ENCODE measurements at regions not wholly inside any gene's neighbourhood (a gene's known extent, or its start where the extent isn't known, plus 50 kb on each side); places are given as distances from the start of the nearest gene placed in this dataset.

DNA sequence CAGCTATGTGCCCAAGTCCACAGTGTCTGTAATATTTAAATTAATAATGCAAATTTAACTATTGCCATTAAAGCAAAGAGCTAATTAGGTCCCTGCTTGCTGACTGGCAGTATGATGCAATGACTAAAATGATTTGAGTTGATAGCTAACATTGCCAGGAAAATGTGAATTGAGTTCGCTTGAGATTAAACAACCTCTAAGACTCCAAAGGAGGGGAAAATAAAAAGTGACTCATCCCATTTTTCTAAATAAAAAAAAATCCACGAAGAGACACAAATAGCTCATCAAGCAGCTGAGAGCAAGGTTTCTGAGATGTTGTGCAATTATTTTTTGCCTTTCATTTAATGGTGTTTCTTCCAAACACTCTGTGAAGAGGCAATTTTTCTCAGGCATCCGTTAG lies 413.0 kb downstream of the MTX2 start:
- H3K4me3 Mint-ChIP-seq (ENCODE audit: unreplicated experiment): no peak overlapping the region
- TF ChIP-seq, protein P1, sequence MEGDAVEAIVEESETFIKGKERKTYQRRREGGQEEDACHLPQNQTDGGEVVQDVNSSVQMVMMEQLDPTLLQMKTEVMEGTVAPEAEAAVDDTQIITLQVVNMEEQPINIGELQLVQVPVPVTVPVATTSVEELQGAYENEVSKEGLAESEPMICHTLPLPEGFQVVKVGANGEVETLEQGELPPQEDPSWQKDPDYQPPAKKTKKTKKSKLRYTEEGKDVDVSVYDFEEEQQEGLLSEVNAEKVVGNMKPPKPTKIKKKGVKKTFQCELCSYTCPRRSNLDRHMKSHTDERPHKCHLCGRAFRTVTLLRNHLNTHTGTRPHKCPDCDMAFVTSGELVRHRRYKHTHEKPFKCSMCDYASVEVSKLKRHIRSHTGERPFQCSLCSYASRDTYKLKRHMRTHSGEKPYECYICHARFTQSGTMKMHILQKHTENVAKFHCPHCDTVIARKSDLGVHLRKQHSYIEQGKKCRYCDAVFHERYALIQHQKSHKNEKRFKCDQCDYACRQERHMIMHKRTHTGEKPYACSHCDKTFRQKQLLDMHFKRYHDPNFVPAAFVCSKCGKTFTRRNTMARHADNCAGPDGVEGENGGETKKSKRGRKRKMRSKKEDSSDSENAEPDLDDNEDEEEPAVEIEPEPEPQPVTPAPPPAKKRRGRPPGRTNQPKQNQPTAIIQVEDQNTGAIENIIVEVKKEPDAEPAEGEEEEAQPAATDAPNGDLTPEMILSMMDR (IDR thresholded peaks at IDR 0.05; ENCODE audit: unreplicated experiment): no peak
- H3K9me3 Mint-ChIP-seq (ENCODE audit: unreplicated experiment): no peaks in the 10 kb centered on the region
- peaks cover 3% of the 10 kb centered on the region for H3K4me1 Mint-ChIP-seq (ENCODE audit: unreplicated experiment)
- no peak overlapping the region for H3K27ac Mint-ChIP-seq (ENCODE audit: unreplicated experiment)
- no peaks in the 10 kb centered on the region for H3K27me3 Mint-ChIP-seq (ENCODE audit: unreplicated experiment)
- no peaks in the 10 kb centered on the region for H3K36me3 Mint-ChIP-seq (ENCODE audit: low read depth, unreplicated experiment)
- no peak for DNase-seq (ENCODE audit: low spot score)

DNA sequence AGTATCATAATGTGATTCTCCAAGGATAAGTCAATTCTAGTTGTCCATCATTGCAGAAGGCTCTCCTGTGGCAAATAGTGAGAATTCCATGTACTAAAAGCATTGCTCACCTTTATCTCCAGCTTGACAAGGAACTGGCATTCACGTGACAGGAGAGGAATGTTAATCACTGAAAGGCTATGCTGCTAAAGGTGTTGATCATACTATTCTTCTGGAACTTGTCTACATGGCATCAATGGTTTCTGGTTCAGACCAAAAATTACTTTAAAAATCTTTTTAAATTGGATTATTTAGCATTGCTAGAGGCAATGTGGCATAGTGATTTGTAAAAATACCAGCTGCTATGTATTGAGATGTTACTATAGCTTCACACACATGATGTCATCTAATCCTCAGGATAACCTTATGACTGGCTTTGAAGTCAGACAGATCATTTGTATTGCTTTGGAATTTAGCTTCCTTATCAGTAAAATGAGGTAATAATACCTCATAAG lies 414.4 kb downstream of the MTX2 start:
- peaks cover 9% of the 10 kb centered on the region for H3K4me1 Mint-ChIP-seq (ENCODE audit: unreplicated experiment)
- TF ChIP-seq, protein P1 (IDR thresholded peaks at IDR 0.05; ENCODE audit: unreplicated experiment): no peak
- no peaks in the 10 kb centered on the region for H3K36me3 Mint-ChIP-seq (ENCODE audit: low read depth, unreplicated experiment)
- no peak overlapping the region for H3K4me3 Mint-ChIP-seq (ENCODE audit: unreplicated experiment)
- no peaks in the 10 kb centered on the region for H3K27me3 Mint-ChIP-seq (ENCODE audit: unreplicated experiment)
- no peaks in the 10 kb centered on the region for H3K9me3 Mint-ChIP-seq (ENCODE audit: unreplicated experiment)
- DNase-seq (ENCODE audit: low spot score): no peak
- no peak overlapping the region for H3K27ac Mint-ChIP-seq (ENCODE audit: unreplicated experiment)

DNA sequence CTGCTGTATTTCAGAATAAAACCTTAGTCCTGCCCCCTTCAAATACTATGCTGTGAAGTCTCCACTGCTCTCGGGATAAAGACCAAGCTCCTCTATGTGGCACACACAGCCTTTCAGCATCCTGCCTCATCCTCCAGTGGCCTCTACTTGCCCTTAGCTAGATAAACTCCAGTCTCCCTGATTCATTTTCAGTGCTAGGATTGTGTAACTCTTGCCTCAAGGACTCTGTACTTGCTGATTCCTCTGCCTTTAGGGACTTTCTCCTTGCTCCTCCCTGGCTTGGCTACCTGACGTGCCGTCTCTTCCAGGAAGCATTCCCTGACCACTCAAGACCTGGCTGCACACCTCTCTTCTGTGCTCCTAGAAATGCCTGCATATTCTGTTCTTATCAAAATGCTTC lies 416.7 kb downstream of the MTX2 start:
- Mint-ChIP-seq H3K36me3 (ENCODE audit: low read depth, unreplicated experiment) (no peaks in the 10 kb centered on the region), H3K27ac (ENCODE audit: unreplicated experiment) (no peak overlapping the region), H3K4me1 (ENCODE audit: unreplicated experiment) (peaks cover 17% of the 10 kb centered on the region), H3K27me3 (ENCODE audit: unreplicated experiment) (no peaks in the 10 kb centered on the region), H3K9me3 (ENCODE audit: unreplicated experiment) (no peaks in the 10 kb centered on the region), H3K4me3 (ENCODE audit: unreplicated experiment) (no peak overlapping the region)
- DNase-seq (ENCODE audit: low spot score): no peak
- TF ChIP-seq, protein P1 (IDR thresholded peaks at IDR 0.05; ENCODE audit: unreplicated experiment): no peak

DNA sequence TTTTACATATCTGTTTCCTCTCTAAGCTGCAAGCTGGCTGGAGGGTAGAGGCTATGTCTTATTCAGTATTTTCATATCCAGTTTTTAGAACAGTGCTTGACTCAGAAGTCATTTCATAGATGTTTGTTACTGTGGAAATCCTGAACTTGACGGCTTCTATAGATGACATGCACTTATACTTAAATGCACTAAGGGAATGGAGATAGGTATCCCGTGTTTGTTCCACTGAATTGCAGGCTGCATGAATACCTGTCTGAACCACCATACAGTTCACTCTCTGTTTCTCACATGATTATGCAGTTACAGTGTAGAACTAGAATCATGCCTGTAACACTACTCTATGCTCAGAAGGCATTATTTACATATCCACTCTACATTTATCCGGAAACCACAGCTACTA lies 417.1 kb downstream of the MTX2 start:
- no peaks in the 10 kb centered on the region for H3K9me3 Mint-ChIP-seq (ENCODE audit: unreplicated experiment)
- no peaks in the 10 kb centered on the region for H3K36me3 Mint-ChIP-seq (ENCODE audit: low read depth, unreplicated experiment)
- no peak overlapping the region for H3K27ac Mint-ChIP-seq (ENCODE audit: unreplicated experiment)
- TF ChIP-seq, protein P1 (IDR thresholded peaks at IDR 0.05; ENCODE audit: unreplicated experiment): no peak
- peaks cover 17% of the 10 kb centered on the region for H3K4me1 Mint-ChIP-seq (ENCODE audit: unreplicated experiment)
- no peak overlapping the region for H3K4me3 Mint-ChIP-seq (ENCODE audit: unreplicated experiment)
- H3K27me3 Mint-ChIP-seq (ENCODE audit: unreplicated experiment): no peaks in the 10 kb centered on the region
- no peak for DNase-seq (ENCODE audit: low spot score)

DNA sequence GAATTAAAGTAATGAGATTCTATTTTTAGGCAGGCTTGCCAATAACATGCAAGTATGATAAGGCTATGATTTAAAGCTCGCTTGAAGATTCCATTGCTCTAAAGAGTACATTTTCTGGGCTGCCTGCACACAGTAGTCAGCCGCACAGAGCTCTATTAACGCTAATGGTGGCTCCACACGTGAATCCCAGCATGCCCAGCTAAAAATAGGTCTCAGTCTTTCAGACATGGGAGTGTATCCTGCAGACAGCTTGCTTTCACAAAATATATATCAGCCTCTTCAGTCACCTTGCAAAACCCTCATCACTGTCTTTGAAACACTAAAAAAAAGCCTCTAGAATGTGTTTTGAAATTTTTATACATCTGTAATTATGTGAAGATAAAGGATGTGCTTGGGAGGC lies 418.1 kb downstream of the MTX2 start:
- no peaks in the 10 kb centered on the region for H3K9me3 Mint-ChIP-seq (ENCODE audit: unreplicated experiment)

More for the DNA sequence above, 418.1 kb downstream of the MTX2 start:
- Mint-ChIP-seq H3K36me3 (ENCODE audit: low read depth, unreplicated experiment) (no peaks in the 10 kb centered on the region), H3K4me3 (ENCODE audit: unreplicated experiment) (no peak overlapping the region), H3K27ac (ENCODE audit: unreplicated experiment) (no peak overlapping the region), H3K4me1 (ENCODE audit: unreplicated experiment) (peaks cover 17% of the 10 kb centered on the region), H3K27me3 (ENCODE audit: unreplicated experiment) (no peaks in the 10 kb centered on the region)
- DNase-seq (ENCODE audit: low spot score): no peak
- TF ChIP-seq, protein P1 (IDR thresholded peaks at IDR 0.05; ENCODE audit: unreplicated experiment): no peak
